ENCODE measurements at regions not wholly inside any gene's neighbourhood (a gene's known extent, or its start where the extent isn't known, plus 50 kb on each side); places are given as distances from the start of the nearest gene placed in this dataset.

DNA sequence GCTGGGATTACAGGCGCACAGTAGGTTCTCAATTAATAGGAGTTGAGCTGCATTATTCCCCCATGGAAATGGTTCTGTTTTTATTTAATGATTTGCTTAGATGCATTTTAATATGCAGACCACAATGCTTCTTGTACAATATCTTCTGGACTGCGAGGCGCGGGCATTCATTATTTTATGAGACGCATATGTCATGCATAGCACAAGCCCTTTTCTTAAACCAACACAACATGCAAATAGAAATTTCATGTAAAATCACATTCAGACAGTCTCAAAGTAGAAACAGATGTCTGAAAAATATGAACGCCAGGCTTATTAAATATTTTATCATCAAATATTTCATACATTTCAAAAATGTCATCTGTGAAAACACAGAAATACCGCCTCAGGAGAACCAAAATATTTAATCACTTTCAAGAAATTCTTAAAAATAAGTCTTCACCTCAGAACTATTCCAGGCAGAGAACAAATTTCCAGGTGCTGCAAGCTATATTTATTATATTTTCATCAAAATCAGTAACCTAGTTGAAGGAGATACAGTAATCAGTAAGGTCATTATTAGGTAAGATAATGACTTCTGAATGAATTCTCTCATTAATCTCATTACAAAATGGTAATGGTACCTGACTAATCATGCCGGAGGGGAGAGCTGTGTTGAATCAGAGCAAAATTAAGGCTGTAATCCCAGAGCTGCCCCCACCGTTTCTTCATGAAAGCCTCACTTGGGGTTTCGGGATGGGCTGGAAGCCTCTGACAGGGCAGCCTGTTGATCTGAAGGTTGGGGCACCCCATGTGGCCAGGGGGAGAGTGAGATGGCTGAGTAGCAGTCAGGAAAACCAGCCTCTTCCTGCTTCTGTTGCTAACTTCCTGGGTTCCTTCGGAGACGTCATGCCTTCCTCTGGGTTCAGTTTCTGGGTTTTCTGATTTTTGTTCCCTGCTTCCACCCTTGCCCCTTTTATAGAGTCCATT is 133.9 kb upstream of the ZNF618 start:
- TF ChIP-seq, protein P1, sequence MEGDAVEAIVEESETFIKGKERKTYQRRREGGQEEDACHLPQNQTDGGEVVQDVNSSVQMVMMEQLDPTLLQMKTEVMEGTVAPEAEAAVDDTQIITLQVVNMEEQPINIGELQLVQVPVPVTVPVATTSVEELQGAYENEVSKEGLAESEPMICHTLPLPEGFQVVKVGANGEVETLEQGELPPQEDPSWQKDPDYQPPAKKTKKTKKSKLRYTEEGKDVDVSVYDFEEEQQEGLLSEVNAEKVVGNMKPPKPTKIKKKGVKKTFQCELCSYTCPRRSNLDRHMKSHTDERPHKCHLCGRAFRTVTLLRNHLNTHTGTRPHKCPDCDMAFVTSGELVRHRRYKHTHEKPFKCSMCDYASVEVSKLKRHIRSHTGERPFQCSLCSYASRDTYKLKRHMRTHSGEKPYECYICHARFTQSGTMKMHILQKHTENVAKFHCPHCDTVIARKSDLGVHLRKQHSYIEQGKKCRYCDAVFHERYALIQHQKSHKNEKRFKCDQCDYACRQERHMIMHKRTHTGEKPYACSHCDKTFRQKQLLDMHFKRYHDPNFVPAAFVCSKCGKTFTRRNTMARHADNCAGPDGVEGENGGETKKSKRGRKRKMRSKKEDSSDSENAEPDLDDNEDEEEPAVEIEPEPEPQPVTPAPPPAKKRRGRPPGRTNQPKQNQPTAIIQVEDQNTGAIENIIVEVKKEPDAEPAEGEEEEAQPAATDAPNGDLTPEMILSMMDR (IDR thresholded peaks at IDR 0.05; ENCODE audit: insufficient read depth, low read depth, low read length), result no peak
- Histone ChIP-seq H3K27me3 (ENCODE audit: control insufficient read depth, insufficient read depth, low read length) (peaks cover 11% of the 10 kb centered on the region), H3K4me3 (ENCODE audit: low read depth, low read length) (no peak overlapping the region), H3K36me3 (ENCODE audit: control insufficient read depth, insufficient read depth, low read length) (no peaks in the 10 kb centered on the region)
- CTCF ChIA-PET, result no interaction called here
- POLR2A ChIA-PET, result no interaction called here
- DNase-seq (ENCODE audit: low read depth), result no peak

DNA sequence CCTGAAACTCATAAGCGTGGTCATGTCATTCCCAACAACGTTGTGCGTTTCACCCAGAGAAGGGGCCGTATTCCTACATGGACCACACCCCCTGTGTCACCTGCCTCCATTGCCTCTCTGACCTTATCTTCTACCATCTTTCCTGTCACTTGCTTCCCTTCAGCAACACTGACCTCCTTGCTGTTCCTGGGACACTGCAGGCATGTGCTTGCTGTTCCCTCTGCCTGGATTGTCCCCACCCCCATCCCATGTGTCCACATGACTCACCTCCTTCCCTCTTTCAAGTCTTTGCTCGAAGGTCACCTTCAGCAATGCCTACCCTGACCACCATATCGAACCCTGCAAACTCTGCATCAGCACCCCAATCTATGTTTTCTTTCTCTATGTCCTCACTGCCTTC is 133.2 kb upstream of the ZNF618 start:
- H3K27me3 ChIP-seq (ENCODE audit: control insufficient read depth, insufficient read depth, low read length), result peaks cover 11% of the 10 kb centered on the region
- no peak overlapping the region for H3K4me3 ChIP-seq (ENCODE audit: low read depth, low read length)
- POLR2A ChIA-PET, result no interaction called here
- no peaks in the 10 kb centered on the region for H3K36me3 ChIP-seq (ENCODE audit: control insufficient read depth, insufficient read depth, low read length)
- CTCF ChIA-PET, result interaction anchor here (0.6 kb wide), 1 partner anchor 275 kb away, joined by 3 read pairs; no protein-coding TSS in a partner anchor
- TF ChIP-seq, protein P1 (IDR thresholded peaks at IDR 0.05; ENCODE audit: insufficient read depth, low read depth, low read length), result no peak
- DNase-seq (ENCODE audit: low read depth), result no peak

DNA sequence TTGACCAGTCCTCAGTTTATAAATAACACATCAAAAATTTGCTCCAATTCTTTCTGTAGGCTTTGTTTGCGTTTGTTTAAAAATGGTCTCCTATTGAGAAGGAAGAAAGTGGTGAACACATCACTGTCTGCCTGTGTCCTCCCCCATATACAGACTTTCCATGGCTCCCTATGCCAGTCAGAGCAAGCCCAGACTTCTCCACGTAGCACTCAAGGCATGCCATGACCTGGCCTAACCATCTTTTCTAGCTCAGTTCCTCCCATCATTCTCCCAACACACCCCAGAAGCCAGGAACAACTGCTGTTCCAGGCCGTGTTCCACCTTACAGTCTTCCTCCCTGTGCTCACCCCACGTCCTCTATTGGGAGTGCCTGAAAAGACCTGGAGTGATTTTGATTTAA is 129.6 kb upstream of the ZNF618 start:
- DNase-seq (ENCODE audit: low read depth), result no peak
- ChIA-PET CTCF (no interaction called here), POLR2A (no interaction called here)
- H3K4me3 ChIP-seq (ENCODE audit: low read depth, low read length), result no peak overlapping the region
- TF ChIP-seq, protein P1 (IDR thresholded peaks at IDR 0.05; ENCODE audit: insufficient read depth, low read depth, low read length), result no peak
- H3K36me3 ChIP-seq (ENCODE audit: control insufficient read depth, insufficient read depth, low read length), result no peaks in the 10 kb centered on the region
- H3K27me3 ChIP-seq (ENCODE audit: control insufficient read depth, insufficient read depth, low read length), result peaks cover 6% of the 10 kb centered on the region

DNA sequence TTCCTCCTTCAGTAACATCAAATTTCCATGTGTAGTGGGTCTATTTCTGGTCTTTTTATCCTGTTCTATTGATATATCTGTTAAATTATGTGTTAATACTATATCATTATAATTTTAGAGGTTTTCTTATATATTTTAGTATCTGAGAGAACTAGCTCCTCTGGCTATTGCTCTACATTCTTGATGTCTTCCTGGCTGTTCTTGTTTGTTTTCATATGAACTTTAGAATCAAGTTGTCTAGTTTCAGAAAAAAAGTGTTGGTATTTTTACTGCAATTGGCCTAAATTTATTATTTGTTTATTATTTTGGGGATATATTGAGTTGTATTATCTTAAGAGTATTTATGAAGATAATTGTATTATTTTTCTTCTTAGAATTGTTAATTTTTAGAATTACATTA is 128.0 kb upstream of the ZNF618 start:
- peaks cover 5% of the 10 kb centered on the region for H3K27me3 ChIP-seq (ENCODE audit: control insufficient read depth, insufficient read depth, low read length)
- TF ChIP-seq, protein P1 (IDR thresholded peaks at IDR 0.05; ENCODE audit: insufficient read depth, low read depth, low read length), result no peak
- DNase-seq (ENCODE audit: low read depth), result no peak
- CTCF ChIA-PET, result no interaction called here
- H3K36me3 ChIP-seq (ENCODE audit: control insufficient read depth, insufficient read depth, low read length), result no peaks in the 10 kb centered on the region
- POLR2A ChIA-PET, result no interaction called here
- no peak overlapping the region for H3K4me3 ChIP-seq (ENCODE audit: low read depth, low read length)

DNA sequence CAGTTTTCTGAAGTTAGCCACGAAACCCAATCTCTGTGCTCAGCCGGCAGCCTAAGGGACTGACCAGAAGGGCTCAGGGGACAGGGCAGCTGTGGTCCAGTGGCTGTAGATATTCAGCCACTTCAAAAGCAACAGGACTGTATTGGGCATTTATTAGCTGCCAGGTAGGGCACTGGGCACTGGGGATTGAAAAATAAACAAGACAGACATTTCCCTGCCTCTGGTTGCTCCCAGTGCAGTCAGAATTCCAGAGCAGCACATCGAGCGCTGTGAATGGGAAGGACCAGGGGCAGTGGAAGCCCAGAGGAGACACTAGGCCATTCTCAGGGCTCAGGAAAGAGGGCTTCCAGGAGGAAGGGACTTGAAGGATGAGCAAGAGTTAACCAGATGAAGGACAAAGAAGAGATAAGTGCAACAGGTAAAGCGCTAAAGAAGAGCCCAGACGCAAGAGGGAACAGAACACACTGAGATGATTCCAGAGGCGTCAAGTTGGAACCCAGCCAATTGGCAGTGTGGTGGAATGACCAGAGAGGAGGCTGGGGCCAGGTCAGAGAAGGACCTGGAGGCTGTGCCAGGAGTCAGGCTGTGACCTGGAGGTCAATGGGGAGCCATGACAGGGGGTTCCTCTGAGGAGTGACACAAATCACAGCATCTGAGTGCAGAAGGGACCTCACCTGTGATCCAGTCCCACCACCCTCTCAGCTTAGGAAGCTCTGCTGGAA is 122.5 kb upstream of the ZNF618 start:
- POLR2A ChIA-PET, result no interaction called here
- TF ChIP-seq, protein P1 (IDR thresholded peaks at IDR 0.05; ENCODE audit: insufficient read depth, low read depth, low read length), result no peak
- H3K4me3 ChIP-seq (ENCODE audit: low read depth, low read length), result no peak overlapping the region
- CTCF ChIA-PET, result interaction anchor here (2.5 kb wide), 1 partner anchor 16 kb away, joined by 6 read pairs; no protein-coding TSS in a partner anchor
- H3K27me3 ChIP-seq (ENCODE audit: control insufficient read depth, insufficient read depth, low read length), result peaks cover 13% of the 10 kb centered on the region
- no peaks in the 10 kb centered on the region for H3K36me3 ChIP-seq (ENCODE audit: control insufficient read depth, insufficient read depth, low read length)
- DNase-seq (ENCODE audit: low read depth), result no peak

Measured in BJ (cell line).